GM18907 (cell line): ENCODE measurements at regions not wholly inside any gene's neighbourhood (a gene's known extent, or its start where the extent isn't known, plus 50 kb on each side); places are given as distances from the start of the nearest gene placed in this dataset.

Experiments used
- ATAC-seq: cut with Tn5 transposase; IDR thresholded peaks from one replicate; pipeline ENCODE4 v1.9.1; 2021; ENCODE audit warnings: mild to moderate bottlenecking, moderate library complexity; ENCODE audit not compliant: unreplicated experiment

GRCh38 chr17:34154961-34155730 is 99.9 kb upstream of the CCL2 start:
- no peak for ATAC-seq

DNA sequence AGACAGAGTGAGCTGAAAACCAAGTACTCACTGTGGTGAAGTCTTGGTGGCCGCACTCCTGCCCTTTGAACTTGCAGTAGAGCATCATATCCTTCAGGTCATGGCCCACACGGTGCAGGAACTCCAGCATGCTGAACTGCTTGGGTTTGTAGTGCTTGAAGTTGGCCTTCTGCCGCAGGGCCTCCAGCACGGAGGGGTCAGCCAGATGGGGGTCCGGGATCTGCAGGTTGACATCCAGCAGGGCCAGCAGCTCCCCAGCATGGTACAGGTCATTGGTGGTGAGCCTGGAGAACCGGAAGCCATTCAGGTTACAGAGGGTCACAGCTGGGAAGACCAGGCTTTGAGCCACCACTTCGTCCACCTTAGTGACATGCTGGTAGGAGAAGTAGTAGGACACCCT is 99.1 kb upstream of the CCL2 start:
- no peak for ATAC-seq

- no peak for ATAC-seq
These were observed 98.7 kb upstream of the CCL2 start for GRCh38 chr17:34156401-34156740.

DNA sequence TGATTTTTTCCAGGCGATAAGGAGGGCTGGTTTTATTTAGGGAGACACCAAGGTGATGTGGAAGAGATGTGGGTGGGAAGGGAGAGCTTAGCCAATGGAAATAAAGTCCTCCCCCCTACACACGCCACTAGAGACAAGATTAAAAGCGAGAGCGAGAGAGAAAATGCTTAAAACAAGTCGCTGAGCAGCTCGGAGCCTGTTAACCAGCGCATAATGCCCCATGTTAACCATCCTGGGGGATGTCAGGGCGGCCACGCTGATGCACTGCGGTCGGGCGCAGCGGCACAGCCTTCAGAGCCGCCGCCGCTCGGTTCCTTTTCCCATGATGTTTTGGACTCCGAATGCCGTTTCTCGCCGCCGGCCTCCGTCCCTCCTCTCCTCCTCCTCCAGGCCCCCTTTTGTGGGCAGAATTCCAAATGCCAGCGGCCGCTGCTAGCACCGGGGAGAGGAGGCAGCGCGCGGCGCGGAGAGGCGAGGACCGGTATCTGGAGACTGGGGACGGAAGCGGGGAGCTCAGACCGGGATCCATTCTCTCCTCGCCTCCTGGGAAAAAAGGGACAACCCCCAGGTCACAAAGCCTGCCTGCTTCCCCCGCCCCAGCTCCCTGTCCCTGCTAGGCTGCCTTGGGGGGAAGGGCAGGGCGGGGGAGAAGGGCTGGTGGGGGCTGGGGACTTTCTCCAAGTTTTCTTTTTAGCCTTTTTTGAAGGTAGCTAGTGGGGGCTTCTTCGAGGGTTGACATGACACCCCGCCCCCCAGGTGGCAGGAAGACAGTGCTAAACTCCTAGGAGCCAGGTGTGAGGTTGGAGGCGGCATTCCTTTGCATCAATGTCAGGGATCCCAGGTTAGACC is 98.1 kb upstream of the CCL2 start:
- no peak for ATAC-seq

- ATAC-seq, result no peak
These were observed 93.4 kb upstream of the CCL2 start for GRCh38 chr17:34161690-34162089.

DNA sequence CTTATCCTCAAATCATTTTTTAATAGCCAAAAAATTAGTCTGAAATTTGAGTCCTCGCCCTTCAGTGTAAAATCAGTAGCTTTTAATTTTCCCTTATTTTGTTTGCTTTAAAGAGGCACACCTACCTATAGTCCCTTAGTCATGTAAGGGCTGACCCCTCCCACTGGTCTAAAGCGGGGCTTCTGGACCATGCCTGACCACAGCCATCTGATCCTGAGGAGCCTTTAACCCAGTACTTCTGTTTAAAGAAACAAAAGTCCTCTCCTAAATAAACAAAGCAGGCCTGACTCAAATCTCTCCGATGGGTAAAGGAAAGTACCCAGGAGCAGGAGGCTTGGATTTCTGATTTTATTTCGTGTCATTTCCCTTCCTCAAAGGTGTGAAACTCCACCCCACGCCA is 92.0 kb upstream of the CCL2 start:
- ATAC-seq, result no peak

DNA sequence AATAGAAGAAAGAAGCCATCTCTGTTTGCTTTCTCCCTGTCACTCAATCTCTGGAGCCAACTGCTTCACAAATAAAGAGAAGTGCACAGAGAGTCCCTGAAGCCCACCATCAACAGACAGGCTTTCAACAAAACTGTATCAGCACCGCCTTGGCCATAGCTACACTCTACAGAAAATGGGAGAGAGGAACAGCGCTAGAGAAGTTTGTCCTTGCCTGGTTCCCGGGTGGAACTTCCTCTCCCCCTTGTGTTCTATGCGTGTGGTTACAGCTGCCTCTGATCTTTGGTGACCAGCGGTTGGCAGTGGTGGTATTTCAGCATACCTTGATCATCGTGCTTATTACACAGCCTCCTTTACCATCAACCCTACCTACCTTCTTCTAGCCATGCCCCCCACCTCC is 91.4 kb upstream of the CCL2 start:
- ATAC-seq, result no peak

DNA sequence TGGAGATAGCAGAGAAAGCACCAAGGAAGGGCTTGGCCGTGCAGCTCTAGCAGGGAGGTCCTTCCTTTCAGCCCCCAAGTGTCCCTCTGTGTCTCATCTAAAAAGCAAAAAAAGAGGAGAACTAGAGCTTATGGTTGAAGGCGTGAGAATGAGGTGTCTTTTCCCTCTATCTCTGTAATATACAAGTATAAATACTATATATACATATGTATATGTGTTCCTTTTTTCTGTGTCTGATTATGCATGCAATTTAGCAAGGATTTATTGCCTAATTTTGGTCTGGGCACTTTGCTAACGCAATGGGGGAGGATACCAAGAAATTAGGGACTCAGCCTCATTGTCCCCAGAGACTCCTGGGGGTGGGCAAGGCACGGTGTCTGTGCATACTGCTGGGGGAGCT is 90.2 kb upstream of the CCL2 start:
- no peak for ATAC-seq

DNA sequence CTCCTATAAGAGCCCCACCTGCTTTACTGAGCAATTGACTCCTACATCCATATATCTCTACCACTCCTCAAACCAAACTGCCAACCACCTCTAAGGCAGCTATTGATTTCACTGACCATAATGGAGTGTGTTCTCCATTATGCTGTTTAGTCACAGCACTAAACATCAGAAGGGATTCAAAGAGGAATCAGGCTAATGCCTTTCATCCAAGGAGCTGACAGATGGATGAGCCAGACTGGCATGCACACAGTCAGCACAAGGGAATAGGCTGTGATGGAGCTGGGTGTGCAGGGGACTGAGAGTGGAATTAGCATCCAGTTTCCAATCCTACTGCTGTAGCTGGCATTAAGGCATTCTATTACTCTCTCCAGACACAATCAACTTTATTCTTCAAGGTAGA is 88.7 kb upstream of the CCL2 start:
- ATAC-seq, result no peak

GRCh38 chr17:34167354-34167753 is 87.7 kb upstream of the CCL2 start:
- ATAC-seq, result no peak

DNA sequence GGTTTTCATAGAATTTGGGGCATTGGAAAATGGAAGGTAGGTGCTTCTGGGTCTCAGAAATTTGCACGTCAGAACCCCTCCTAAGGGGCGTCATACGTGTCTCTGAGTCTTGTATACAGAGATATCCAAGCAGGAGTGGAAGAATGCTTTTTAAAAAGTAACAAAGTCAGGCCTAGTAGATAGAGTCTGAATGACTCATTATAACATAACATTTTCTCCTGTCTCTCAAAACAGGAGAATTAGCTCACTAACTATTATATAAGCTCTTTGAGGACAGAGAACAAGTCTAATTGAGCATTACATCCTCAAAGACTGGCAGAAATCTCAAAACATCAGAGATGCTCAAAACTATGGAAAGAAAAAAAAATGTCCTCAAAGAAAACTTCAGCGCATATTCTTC is 86.1 kb upstream of the CCL2 start:
- ATAC-seq, result no peak

DNA sequence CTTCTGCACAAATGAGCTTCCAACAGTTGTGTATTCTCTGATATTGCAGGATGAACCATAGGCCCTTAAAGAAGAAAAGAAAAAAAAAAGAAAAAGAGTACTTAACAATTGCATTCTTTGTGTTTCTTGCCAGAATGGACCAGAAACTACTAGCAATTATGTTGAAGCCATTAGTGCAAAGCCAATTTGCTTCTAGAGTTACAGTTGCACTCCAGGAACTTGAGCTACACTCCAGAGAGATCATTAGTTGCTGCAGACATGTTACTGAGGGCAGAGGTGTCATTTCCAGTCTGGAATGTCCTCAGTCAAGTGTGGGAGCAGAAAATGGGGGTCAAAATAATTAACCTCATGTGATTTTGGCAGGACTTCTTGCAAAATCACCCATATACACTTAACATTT is 85.6 kb upstream of the CCL2 start:
- ATAC-seq, result no peak

DNA sequence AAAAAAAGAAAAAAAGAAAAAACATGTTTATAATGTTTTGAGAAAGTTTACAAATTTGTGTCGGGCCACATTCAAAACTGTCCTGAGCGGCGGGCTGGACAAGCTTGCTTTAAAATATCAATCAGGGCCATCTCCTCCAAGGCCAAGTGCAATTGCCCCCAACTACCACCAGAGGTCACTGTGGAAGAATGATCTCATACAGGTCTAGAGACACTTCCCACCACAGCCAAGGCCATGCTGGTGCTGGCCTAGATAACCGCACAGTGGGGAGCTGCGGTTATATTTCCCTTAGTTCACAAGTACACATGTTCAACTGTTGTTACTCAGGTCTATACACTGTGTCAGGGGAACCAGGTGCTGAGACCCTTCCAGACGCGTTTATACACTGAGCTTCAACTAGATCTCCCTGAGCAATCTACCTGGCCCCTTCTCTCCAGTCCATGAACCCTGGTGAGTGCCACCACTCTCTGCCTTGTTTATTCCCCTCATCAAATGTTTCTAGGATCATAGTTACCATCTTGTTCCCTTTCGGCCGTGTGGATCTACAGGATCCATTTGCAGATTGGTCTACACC is 83.8 kb upstream of the CCL2 start:
- ATAC-seq, result no peak

- no peak for ATAC-seq
These were observed 82.6 kb upstream of the CCL2 start for GRCh38 chr17:34172390-34172918.

GRCh38 chr17:34173241-34173640 is 81.8 kb upstream of the CCL2 start:
- ATAC-seq, result no peak

GRCh38 chr17:34174496-34174895 is 80.6 kb upstream of the CCL2 start:
- ATAC-seq, result no peak

GRCh38 chr17:34176440-34176839 is 78.6 kb upstream of the CCL2 start:
- ATAC-seq, result no peak

- ATAC-seq, result no peak
These were observed 77.4 kb upstream of the CCL2 start for GRCh38 chr17:34177642-34178041.

DNA sequence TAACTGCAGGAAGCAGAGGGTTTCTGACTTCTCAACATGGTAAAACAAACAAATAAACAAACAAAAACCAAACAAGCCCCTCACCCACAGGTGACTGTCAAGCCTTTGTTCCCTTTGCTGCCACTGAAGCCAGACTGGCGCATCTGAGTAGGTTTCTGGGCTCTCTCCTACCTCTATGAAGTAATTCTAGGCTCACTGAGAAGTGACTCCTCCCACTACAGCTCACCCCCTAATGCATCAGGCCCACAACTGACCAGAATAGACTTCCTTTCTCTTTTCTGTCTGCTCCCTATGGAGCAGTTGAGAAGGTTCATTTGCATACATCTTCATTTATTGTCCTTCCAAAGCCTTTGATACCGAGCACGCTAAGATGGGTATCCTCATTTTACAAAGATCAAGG is 77.0 kb upstream of the CCL2 start:
- no peak for ATAC-seq

DNA sequence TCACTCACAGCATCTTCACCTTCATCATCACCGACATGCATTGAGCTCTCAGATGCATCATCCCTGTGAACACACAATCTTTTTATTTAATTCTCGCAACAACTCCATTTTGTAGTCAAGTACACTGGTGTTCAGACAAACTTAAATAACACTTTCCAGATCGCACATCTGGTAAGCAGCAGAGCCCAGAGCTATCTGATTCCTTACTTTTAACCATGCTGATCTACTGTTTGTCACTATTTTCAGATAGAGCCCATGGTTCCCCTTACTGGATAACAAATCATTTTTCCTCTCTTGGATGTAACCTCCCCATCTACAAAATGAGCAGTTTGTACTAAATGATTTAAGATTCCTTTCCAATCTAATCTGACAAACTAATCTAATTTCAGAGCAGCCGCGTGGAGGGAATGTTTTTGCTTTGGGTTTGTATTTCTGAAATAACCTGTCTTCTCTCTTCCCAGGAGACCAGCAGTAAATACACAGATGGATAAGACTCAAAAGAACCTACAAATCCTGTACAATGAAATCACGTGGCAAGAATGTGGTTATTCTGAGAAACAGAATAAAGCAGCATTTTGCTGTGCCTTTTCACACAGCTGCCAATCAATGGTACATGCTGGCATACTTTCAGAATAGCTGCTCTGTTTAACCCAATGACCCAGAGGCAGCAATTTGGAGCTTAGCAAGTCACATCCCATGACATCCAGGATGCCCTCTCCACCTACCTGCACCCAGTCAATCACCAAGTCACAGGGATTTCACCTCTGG is 72.9 kb upstream of the CCL2 start:
- no peak for ATAC-seq

DNA sequence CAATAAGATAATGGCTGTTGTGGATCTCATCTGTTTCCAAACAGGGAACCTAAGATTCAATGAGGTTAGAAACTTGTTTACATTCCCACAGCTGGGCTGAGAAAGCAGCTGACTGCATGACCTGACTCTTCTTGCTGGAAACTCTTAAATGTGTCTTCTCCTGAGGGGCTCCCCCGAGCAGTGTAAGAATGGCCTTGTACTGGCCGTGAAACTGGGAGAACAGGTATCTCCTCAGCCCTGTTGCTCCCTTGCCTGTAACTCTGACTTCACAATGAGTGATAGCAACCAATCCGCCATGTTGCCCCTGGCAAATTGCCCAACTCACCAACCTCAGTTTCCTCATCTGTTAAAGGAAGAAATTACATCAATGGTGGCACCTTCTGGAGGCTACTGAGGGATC is 59.1 kb upstream of the CCL2 start:
- ATAC-seq, result no peak
